COLO668 (cell line): ENCODE measurements at regions not wholly inside any gene's neighbourhood (a gene's known extent, or its start where the extent isn't known, plus 50 kb on each side); places are given as distances from the start of the nearest gene placed in this dataset.

Experiments used
- DNase-seq: peaks from one replicate; lab custom pipeline; 2025; ENCODE audit not compliant: unreplicated experiment; lab: John Stamatoyannopoulos, UW

DNA sequence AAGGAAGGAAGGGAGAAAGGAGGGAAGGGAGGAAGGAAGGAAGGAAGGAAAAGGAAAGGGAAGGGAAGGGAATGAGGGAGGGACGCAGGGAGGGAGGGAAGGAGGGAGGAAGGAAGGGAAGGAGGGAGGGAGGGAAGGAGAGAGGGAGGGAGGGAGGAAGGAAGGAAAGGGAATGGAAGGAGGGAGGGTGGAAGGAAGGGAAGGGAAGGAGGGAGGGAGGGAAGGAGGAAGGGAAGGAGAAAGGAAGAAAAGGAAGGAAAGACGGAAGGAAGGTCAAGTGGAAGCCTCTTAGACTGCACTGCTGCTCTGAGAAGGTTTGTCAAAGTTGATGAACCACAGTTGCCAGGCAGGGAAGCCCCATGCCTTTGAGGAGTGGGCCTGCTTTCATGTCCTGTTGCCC, 324.3 kb upstream of the ZFP64 start:
- DNase-seq, result no peak

GRCh38 chr20:52500157-52500556, 308.6 kb upstream of the ZFP64 start:
- DNase-seq, result no peak

DNA sequence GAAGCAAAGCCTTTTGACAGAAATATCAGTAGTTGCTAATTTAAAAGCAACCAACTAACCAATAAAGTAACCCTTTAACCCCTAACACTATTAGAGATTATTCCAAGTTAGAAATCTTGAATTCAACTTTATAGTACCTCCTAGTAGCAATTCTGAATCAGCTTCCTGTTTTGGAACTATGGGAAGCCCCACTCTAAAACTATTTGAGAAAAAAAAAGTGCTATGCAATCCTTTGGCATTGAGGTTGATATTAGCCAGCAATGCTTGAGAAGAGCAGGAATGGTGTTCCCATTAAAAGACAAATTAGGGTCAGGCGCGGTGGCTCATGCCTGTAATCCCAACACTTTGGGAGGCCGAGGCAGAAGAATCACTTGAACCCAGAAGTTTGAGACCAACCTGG, 306.2 kb upstream of the ZFP64 start:
- no peak for DNase-seq

DNA sequence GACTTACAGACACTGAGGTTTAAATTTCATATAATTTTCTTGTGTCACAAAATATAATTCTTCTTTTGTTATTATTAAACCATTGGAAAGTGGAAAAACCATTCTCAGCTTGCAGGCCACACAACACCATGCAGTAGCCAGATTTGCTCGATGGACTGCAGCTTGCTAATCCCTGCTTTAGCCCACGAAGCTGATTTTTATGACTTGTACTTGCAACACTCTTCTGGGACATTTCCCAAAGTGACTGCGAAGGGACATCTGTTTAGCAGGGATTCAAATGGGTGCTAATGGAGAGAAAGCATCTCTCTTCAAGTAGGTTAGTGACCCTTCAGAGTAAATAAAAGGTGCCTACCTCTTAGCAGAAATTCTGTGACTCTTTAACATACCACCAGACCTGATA, 304.6 kb upstream of the ZFP64 start:
- no peak for DNase-seq

- DNase-seq, result no peak
Measured at GRCh38 chr20:52494244-52494643, 302.7 kb upstream of the ZFP64 start.

DNA sequence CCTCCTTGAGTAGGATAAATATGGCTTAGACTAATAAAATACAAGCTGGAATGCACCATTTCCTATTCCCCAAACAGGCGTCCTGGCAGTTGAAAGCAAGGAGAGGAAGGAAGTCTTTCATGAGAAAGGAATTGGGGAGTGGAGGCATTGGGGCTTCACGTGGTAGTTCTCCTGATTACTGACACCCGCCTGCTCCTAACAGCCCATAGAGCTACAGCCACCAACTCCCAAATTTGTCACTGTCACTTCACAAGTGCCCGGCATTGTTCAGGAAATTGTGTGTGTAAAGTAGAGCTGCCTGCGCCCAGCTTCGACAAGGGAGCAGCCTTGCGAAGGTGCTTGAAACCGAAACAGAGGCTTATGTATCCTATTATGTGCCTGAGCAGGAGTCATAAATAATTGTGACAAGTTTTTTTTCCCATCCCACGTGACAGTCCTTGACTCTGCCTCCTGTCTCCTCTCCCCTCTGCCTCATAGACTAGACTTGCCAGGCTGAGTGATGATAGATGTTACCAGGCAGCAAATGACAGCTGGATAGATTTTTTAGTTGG, 301.7 kb upstream of the ZFP64 start:
- peak; percentile 45 for DNase-seq

- DNase-seq, result no peak
Measured at GRCh38 chr20:52490711-52491430, 299.3 kb upstream of the ZFP64 start.

- no peak for DNase-seq
Measured at GRCh38 chr20:52484438-52484837, 292.9 kb upstream of the ZFP64 start.

- no peak for DNase-seq
Measured at GRCh38 chr20:52483382-52483781, 291.8 kb upstream of the ZFP64 start.

GRCh38 chr20:52482044-52482443, 290.5 kb upstream of the ZFP64 start:
- DNase-seq, result no peak

- DNase-seq, result no peak
Measured at GRCh38 chr20:52481443-52481842, 289.9 kb upstream of the ZFP64 start.

DNA sequence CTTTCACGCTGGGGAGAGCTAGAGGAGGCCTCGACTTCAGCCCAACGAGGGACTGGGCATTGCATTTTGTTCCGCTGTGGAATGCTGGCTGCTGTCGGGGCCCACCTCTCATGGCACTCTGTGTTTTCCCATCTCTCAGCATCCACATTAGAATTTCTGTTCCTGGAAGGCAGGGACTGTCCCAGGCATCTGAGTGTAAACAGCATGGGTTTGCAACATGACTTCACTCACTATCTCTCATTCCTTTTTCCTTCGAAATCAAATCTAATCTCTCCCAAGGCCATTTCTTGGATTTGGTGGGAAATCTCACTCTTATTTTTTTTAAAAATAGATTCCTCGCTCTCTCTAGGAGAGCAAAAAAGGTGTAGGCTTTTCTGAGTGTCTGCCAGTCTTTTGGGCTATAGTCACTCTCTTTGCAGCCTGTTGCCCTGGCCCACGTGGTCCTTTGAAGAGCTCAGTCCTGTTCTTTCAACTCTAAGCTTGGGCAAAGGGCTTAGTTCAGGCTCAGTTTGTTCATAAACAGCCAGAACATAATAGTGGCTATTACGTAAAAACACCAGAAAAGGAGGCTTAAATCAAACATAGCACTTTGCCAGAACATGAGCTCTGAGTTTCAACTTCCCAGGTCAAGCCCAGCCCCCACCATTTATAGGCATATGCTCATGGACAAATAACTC, 284.6 kb upstream of the ZFP64 start:
- no peak for DNase-seq

GRCh38 chr20:52473186-52473585, 281.6 kb upstream of the ZFP64 start:
- no peak for DNase-seq

DNA sequence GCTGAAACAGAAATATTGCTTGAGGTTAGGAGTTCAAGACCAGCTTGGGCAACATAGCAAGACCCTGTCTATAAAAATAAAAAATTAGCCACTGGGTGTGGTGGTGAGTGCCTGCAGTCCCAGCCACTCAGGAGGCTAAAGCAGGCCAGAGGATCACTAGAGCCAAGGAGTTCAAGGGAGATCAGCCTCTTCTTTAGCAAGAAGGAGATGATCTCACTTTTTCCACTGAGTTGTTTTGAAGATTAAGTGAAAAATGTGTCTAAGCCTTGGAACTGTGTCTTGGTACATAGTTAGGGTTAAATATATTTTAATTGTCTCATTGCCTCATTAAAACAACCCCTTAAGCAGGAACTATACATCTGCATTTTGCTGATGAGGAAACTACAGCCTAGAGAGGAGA, 279.0 kb upstream of the ZFP64 start:
- no peak for DNase-seq

DNA sequence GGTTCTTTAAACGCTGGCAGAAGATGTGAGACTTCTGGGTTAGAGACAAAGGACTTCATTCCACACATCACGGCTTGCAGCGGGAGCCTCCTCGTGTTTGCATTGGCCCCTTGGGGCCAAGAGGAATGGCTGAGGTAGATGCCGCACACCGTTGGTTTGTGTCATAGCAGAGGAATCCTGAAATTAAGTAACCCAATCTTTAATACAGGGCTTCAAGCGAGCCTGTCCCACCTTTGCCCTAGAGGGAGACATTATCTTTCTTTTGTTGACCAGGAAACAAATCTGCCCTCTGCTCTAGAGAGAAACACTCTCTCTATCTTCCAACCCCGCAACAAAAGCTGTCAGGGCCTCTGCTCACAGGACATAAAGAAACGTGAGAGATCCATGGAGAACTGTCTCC, 277.5 kb upstream of the ZFP64 start:
- no peak for DNase-seq

DNA sequence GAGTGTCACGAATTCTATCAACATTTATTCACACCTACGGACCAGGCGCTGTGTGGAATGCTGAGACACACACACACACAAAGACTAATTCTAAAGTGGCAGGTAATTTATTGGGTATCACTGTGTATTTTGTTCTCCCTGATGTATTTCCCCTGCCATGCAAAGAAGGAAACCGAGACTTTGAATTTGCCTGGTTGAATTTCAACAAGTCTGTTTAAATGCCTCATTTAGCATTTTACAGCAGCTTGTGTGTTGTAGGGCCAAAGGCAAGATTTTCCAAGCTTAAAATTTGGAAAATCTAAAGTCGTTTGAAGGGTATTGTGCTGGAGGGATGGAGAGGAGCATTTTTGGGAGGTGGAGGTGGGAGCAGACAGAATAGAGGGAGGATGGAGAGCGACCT, 274.4 kb upstream of the ZFP64 start:
- no peak for DNase-seq

- DNase-seq, result no peak
Measured at GRCh38 chr20:52461582-52461981, 270.0 kb upstream of the ZFP64 start.

GRCh38 chr20:52459150-52459549, 267.6 kb upstream of the ZFP64 start:
- DNase-seq, result no peak

DNA sequence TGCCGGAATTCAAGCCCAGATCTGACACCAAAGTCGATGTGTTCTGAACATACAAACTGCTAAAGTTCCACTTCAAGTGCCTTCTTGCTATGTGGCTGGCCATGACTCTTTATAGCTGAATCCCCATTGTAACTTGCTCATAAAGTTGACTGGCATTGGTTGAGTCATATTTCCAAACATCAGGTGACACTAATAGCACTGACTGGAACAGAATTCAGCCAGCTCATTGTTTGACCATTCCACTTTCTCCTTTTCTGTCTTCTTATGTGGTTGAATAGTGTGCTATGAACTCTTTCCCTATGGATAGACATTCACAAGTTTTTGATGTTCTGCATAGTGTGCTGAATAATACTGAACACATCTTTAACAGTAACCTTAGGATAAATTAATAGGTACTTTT, 266.2 kb upstream of the ZFP64 start:
- no peak for DNase-seq

DNA sequence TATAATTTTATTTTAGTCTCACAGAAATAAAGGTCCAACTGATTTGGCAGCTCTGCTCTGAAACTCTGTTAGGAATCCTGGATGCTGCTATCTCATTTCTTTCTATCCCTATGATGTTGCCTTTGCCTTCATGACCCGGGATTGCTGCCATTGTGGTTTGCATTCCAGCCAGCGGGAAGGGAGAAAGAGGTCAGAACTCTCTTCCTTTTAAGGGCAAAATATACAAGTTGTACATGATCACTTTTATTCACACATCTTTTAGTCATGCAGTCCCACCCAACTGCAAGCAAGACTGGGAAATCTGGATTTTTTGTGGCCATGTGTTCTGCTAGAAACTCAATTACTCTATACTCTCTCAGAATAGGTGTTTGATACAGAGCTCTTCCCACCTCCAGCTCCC, 263.1 kb upstream of the ZFP64 start:
- no peak for DNase-seq

DNA sequence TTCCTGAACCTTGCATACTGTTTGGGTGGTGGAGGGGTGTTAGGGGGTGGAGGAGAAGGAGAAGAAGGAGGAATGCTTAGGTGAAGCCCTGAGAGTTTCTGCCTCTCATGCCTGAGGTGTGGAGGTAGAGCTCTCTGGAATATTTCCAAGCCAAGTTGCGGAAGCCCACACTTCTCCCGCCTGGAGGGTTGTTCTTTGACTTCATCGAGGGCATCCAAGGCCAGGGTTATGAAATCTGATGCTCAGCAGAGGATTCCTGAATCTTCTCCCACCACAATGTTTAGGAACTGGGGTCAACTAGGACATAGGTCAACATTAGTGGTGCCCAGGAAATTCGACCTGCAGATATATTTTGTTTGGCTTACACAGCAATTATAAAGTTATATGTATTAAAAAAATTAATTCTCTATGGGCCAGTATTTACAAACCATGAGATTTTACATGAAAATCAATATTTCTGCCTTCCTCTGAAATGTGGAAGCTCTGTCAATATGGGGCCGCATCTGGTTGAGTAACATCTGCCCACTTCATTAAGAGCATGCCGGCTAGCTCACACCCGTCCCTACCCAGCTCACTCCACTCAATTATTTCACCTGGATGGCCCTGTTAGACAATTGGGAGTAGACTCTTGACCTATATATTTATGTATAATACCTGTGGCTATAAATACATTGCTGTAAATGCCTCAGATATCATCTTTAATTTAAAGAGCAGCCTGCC, 257.1 kb upstream of the ZFP64 start:
- no peak for DNase-seq

DNA sequence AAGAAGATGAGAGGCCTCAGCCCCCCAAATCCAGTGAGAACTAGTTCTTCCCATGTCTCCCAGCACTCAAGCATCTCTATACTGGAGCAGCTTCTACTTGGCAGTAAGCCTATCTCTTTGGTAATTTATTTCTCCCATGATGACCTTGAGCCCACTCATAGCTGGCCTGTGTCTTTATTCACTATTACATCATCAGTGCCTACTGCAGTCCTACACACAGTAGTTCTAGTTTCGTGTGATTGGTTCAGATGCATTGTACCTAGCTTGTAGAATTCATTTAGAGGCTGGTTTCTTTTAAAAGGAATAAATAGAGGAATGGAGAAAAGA, 255.6 kb upstream of the ZFP64 start:
- no peak for DNase-seq
